ENCODE measurements at regions not wholly inside any gene's neighbourhood (a gene's known extent, or its start where the extent isn't known, plus 50 kb on each side); places are given as distances from the start of the nearest gene placed in this dataset.

GRCh38 chr2:195537811-195538210, 119.2 kb upstream of the SLC39A10 start:
- TF ChIP-seq POLR2AphosphoS5 (IDR thresholded peaks at IDR 0.05), result no peak
- TF ChIP-seq, protein P1, sequence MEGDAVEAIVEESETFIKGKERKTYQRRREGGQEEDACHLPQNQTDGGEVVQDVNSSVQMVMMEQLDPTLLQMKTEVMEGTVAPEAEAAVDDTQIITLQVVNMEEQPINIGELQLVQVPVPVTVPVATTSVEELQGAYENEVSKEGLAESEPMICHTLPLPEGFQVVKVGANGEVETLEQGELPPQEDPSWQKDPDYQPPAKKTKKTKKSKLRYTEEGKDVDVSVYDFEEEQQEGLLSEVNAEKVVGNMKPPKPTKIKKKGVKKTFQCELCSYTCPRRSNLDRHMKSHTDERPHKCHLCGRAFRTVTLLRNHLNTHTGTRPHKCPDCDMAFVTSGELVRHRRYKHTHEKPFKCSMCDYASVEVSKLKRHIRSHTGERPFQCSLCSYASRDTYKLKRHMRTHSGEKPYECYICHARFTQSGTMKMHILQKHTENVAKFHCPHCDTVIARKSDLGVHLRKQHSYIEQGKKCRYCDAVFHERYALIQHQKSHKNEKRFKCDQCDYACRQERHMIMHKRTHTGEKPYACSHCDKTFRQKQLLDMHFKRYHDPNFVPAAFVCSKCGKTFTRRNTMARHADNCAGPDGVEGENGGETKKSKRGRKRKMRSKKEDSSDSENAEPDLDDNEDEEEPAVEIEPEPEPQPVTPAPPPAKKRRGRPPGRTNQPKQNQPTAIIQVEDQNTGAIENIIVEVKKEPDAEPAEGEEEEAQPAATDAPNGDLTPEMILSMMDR (IDR thresholded peaks at IDR 0.05), result no peak

Data from breast epithelium (tissue), 3 donors.